Forelimb muscle (tissue), 1 donor: ENCODE measurements at regions not wholly inside any gene's neighbourhood (a gene's known extent, or its start where the extent isn't known, plus 50 kb on each side); places are given as distances from the start of the nearest gene placed in this dataset.
"Not testable (repeated sequence)": the region's sequence is repeated elsewhere in the genome, so short reads cannot be mapped to it uniquely, and the experiment has no call there.

Source experiments
- DNase-seq: peaks from one replicate; pipeline ENCODE4 v3.0.0-alpha.2; 2013; ENCODE audit warnings: low read depth

GRCh38 chr2:195359043-195359735, 297.8 kb upstream of the SLC39A10 start:
- DNase-seq, result no peak

GRCh38 chr2:195356920-195357440, 300.0 kb upstream of the SLC39A10 start:
- no peak for DNase-seq

- no peak for DNase-seq
Measured at GRCh38 chr2:195356026-195356425, 301.0 kb upstream of the SLC39A10 start.

GRCh38 chr2:195352581-195352980, 304.4 kb upstream of the SLC39A10 start:
- no peak for DNase-seq

GRCh38 chr2:195343942-195344530, 313.0 kb upstream of the SLC39A10 start:
- no peak for DNase-seq

GRCh38 chr2:195343540-195343939, 313.5 kb upstream of the SLC39A10 start:
- DNase-seq, result no peak

- no peak for DNase-seq
Measured at GRCh38 chr2:195342061-195342460, 315.0 kb upstream of the SLC39A10 start.

- DNase-seq, result no peak
Measured at GRCh38 chr2:195338856-195339255, 318.2 kb upstream of the SLC39A10 start.

- no peak for DNase-seq
Measured at GRCh38 chr2:195337597-195337996, 319.4 kb upstream of the SLC39A10 start.

GRCh38 chr2:195333869-195334268, 323.2 kb upstream of the SLC39A10 start:
- DNase-seq, result no peak

GRCh38 chr2:195331966-195332365, 325.1 kb upstream of the SLC39A10 start:
- no peak for DNase-seq

- DNase-seq, result no peak
Measured at GRCh38 chr2:195331129-195331528, 325.9 kb upstream of the SLC39A10 start.

- DNase-seq, result no peak
Measured at GRCh38 chr2:195330513-195330956, 326.5 kb upstream of the SLC39A10 start.

GRCh38 chr2:195329784-195330183, 327.2 kb upstream of the SLC39A10 start:
- not testable (repeated sequence) for DNase-seq

GRCh38 chr2:195326537-195326936, 330.5 kb upstream of the SLC39A10 start:
- no peak for DNase-seq

- no peak for DNase-seq
Measured at GRCh38 chr2:195322324-195322723, 334.7 kb upstream of the SLC39A10 start.

GRCh38 chr2:195320413-195320973, 336.5 kb upstream of the SLC39A10 start:
- DNase-seq, result no peak

- DNase-seq, result no peak
Measured at GRCh38 chr2:195319548-195320412, 337.2 kb upstream of the SLC39A10 start.

GRCh38 chr2:195319112-195319460, 337.9 kb upstream of the SLC39A10 start:
- DNase-seq, result no peak

GRCh38 chr2:195318440-195319111, 338.4 kb upstream of the SLC39A10 start:
- peak; percentile 31 for DNase-seq

- DNase-seq, result no peak
Measured at GRCh38 chr2:195317550-195317949, 339.5 kb upstream of the SLC39A10 start.

- DNase-seq, result no peak
Measured at GRCh38 chr2:195316486-195316885, 340.5 kb upstream of the SLC39A10 start.
